Activated CD4-positive, alpha-beta memory T cell treated with anti-CD3 and anti-CD28 coated beads for 36 hours (primary cell): ENCODE measurements at regions not wholly inside any gene's neighbourhood (a gene's known extent, or its start where the extent isn't known, plus 50 kb on each side); places are given as distances from the start of the nearest gene placed in this dataset.
"Not testable (repeated sequence)": the region's sequence is repeated elsewhere in the genome, so short reads cannot be mapped to it uniquely, and the experiment has no call there.

Experiments used
- CTCF ChIA-PET: fragments of 350-600 bp; sonication (Branson Sonifier 250); formaldehyde crosslinking; loops from one replicate; lab custom pipeline; 2021; ENCODE audit warnings: antibody characterized with exemption, inconsistent platforms; lab: Charles Lee
- POLR2A ChIA-PET: fragments of 350-600 bp; sonication (Branson Sonifier 250); formaldehyde crosslinking; loops from one replicate; lab custom pipeline; 2021; ENCODE audit warnings: antibody characterized with exemption; lab: Charles Lee
- DNase-seq: peaks from one replicate; pipeline ENCODE4 v3.0.0-alpha.2; 2020
- H3K27ac Mint-ChIP-seq: one replicate; pipeline ENCODE4 v1.8.0; 2021; ENCODE audit warnings: mixed read lengths
- H3K27me3 Mint-ChIP-seq: one replicate; pipeline ENCODE4 v1.8.0; 2021; ENCODE audit warnings: mixed read lengths
- H3K36me3 Mint-ChIP-seq: one replicate; pipeline ENCODE4 v1.8.0; 2021; ENCODE audit warnings: mixed read lengths
- H3K4me1 Mint-ChIP-seq: one replicate; pipeline ENCODE4 v1.8.0; 2021; ENCODE audit warnings: low read depth, mixed read lengths
- H3K4me3 Mint-ChIP-seq: one replicate; pipeline ENCODE4 v1.8.0; 2021; ENCODE audit warnings: mild to moderate bottlenecking, mixed read lengths
- H3K9me3 Mint-ChIP-seq: one replicate; pipeline ENCODE4 v1.8.0; 2021; ENCODE audit warnings: mixed read lengths
- intact Hi-C: fragments of 100-400 bp; cut with micrococcal nuclease; formaldehyde crosslinking; loops from one replicate; pipeline ENCODE4 v1.15.1; 2023

DNA sequence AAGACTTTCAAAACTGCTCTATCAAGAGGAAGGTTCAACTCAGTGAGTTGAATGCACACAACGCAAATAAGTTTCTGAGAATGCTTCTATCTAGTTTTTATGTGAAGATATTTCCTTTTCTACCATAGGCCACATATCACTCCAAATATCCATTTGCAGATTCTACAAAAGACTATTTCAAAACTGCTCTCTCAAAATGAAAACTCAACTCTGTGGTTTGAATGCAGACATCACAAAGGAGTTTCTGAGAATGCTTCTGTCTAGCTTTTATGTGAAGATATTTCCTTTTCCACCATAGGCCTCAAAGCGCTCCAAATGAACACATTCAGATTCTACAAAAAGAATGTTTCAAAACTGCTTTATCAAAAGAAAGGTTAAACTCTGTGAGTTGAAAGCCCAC lies 1093.1 kb upstream of the DEFB115 start:
- H3K4me3 Mint-ChIP-seq, H3K27me3 Mint-ChIP-seq, H3K36me3 Mint-ChIP-seq, CTCF ChIA-PET, POLR2A ChIA-PET, intact Hi-C loops, H3K9me3 Mint-ChIP-seq, DNase-seq: not testable (repeated sequence)
- H3K4me1 Mint-ChIP-seq, result peaks cover 10% of the 10 kb centered on the region
- H3K27ac Mint-ChIP-seq, result peak overlapping the region; percentile 29

DNA sequence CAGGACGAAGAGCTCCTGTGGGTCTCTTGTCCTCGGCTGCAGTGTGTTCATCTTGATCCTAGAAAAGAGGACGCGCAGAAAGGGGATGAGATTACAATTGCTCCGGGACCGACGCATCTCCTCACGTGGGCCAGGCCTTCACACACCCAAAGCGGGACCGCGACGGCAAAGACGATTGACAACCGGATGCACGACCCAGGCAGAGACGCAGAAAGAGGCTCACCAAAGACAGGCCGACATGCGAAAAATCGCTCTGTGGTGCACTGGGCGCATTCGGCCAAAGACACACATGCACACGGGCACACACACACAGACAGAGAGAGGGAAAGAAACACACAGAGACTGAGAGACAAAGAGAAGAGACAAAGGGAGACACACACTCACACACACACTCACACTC lies 1089.9 kb upstream of the DEFB115 start:
- POLR2A ChIA-PET, result no interaction called here
- Mint-ChIP-seq H3K27me3 (no peaks in the 10 kb centered on the region), H3K9me3 (peaks cover 4% of the 10 kb centered on the region), H3K36me3 (peaks cover 3% of the 10 kb centered on the region), H3K27ac (no peak overlapping the region), H3K4me3 (no peak overlapping the region), H3K4me1 (peaks cover 10% of the 10 kb centered on the region)
- CTCF ChIA-PET, result no interaction called here
- DNase-seq, result no peak
- intact Hi-C loops, result no loop called here

DNA sequence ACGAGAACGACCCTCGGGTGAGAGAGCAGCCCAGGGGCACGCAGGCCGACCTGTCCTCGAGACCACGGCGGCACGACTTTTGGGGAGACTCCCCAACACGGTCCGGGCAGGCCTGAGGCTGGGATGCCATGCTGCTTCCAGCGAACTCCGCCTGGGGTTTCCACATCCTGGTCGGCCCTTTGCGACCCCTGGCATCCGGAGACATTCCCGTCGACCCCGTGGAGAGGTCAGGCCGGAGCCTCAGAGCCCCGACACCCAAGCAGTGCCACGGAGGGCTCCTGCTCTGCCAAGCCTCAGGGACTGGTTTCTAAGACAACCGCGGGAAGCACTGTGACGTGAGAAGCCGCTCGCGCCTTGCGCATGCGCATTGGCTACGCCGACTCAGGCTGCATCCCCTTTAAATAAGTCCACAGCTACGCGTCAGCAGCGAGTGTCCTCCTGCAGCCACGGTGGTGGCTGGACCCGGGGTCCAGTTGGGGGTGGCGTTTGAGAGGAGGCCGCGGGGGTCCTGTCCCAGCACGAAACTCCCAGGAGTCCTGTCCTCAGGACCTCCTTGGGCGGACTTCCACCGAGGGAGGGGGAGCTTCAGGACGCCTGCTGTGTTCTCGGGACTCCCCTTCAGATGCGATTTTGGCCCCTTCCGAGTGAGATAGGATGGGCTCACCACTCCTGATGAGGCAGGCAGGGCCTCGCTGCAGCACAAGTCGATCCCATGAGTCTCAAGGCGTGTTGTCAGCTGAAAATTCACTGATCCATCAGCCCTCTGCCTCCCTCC lies 1089.3 kb upstream of the DEFB115 start:
- intact Hi-C loops, result no loop called here
- Mint-ChIP-seq H3K36me3 (peaks cover 3% of the 10 kb centered on the region), H3K4me1 (peaks cover 10% of the 10 kb centered on the region), H3K27me3 (no peaks in the 10 kb centered on the region), H3K27ac (no peak overlapping the region), H3K9me3 (peaks cover 5% of the 10 kb centered on the region), H3K4me3 (no peak overlapping the region)
- POLR2A ChIA-PET, result no interaction called here
- DNase-seq, result peak; percentile 11
- CTCF ChIA-PET, result no interaction called here

DNA sequence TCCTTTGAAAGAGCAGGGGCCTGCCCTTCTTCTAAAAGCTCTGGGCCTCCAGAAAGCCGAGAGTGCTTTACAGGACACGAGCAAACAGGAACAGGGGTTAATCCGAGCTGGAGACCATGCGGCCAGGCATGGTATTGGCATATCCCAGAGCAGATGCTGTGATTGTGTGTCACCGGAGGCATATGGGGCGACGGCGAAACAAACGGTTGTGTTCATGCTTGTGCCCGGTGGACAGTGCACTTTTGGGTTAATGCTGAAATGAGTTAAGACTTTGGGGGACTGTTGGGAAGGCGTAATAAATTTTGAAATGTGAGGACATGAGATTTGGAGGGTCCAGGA lies 1088.7 kb upstream of the DEFB115 start:
- POLR2A ChIA-PET, result no interaction called here
- Mint-ChIP-seq H3K36me3 (peaks cover 3% of the 10 kb centered on the region), H3K27me3 (no peaks in the 10 kb centered on the region), H3K4me1 (peaks cover 10% of the 10 kb centered on the region), H3K27ac (no peak overlapping the region), H3K4me3 (no peak overlapping the region), H3K9me3 (peaks cover 6% of the 10 kb centered on the region)
- no peak for DNase-seq
- CTCF ChIA-PET, result no interaction called here
- intact Hi-C loops, result no loop called here

DNA sequence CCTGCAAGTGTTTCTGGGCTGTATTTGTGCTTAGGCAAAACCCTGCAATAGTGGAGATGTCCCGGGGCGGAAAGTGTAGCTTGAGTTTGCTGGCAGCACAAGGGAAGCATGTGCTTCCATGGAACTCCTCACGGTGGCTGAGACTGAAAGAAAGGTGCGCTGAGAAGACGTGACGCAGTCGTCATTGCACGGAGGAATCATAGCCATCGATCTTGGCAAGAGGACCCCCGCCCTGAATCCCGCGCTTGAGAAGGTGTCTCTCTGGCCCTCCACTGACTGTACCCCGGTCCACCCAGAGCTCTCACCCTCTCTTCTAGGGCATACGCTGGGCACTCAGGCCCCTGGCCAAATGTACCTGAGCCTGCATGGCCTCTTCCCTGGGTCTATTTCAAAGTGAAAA lies 1081.8 kb upstream of the DEFB115 start:
- ChIA-PET POLR2A (no interaction called here), CTCF (no interaction called here)
- intact Hi-C loops, result no loop called here
- DNase-seq, result no peak
- Mint-ChIP-seq H3K4me1 (no peaks in the 10 kb centered on the region), H3K27me3 (no peaks in the 10 kb centered on the region), H3K36me3 (no peaks in the 10 kb centered on the region), H3K27ac (no peak overlapping the region), H3K9me3 (peaks cover 2% of the 10 kb centered on the region), H3K4me3 (no peak overlapping the region)

DNA sequence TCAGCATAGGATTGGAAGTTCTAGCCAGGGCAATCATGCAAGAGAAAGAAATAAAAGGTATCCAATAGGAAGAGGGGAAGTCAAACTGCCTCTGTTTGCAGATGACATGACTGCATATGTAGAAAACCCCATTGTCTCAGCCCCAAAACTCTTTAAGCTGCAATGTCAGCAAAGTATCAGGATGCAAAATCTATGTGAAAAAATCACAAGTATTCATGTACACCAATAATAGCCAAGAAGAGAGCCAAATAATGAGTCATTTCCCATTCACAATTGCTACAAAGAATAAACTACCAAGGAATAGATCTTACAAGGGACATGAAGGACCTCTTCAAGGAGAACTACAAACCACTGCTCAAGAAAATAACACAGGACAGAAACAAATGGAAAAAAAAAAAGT lies 1074.3 kb upstream of the DEFB115 start:
- H3K9me3 Mint-ChIP-seq, DNase-seq, H3K27me3 Mint-ChIP-seq, CTCF ChIA-PET, H3K36me3 Mint-ChIP-seq, H3K4me3 Mint-ChIP-seq, intact Hi-C loops, POLR2A ChIA-PET, H3K27ac Mint-ChIP-seq, H3K4me1 Mint-ChIP-seq: not testable (repeated sequence)

DNA sequence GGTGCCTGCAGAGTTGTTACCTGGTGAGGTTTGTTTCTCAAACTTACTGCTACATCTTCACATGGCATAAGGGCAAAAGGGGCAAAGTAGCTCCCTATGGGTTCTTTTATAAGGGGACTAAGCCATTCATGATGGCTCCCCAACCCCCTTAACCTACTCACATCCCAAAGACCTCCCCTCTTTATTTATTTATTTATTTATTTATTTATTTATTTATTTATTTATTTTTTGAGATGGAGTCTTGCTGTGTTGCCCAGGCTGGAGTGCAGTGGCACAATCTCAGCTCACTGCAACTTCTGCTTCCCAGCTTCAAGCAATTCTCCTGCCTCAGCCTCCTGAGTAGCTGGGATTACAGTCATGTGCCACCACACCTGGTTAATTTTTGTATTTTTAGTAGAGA lies 1065.7 kb upstream of the DEFB115 start:
- H3K27ac Mint-ChIP-seq, intact Hi-C loops, DNase-seq, CTCF ChIA-PET, H3K4me1 Mint-ChIP-seq, H3K36me3 Mint-ChIP-seq, POLR2A ChIA-PET, H3K9me3 Mint-ChIP-seq, H3K27me3 Mint-ChIP-seq, H3K4me3 Mint-ChIP-seq: not testable (repeated sequence)

DNA sequence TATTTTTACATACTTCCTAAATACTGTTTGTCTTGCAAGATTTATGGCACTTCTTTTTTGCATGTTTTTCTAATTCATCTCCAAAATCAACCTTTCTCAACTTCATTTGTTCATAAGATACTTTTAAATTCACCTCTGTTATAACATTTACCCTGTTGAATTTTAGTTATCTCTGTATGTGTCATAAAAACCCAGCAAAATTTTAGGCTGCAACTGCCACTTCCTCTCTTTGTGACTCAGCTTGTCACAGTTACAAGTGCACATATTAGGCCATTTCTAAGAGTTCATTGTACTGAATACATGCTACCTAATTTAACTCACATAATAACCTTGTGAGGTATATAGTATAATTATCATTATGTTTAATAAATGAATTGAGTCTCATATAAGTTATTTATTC lies 1023.0 kb upstream of the DEFB115 start:
- H3K27me3 Mint-ChIP-seq, DNase-seq, H3K27ac Mint-ChIP-seq, H3K9me3 Mint-ChIP-seq, H3K4me1 Mint-ChIP-seq, POLR2A ChIA-PET, CTCF ChIA-PET, H3K4me3 Mint-ChIP-seq, H3K36me3 Mint-ChIP-seq, intact Hi-C loops: not testable (repeated sequence)

DNA sequence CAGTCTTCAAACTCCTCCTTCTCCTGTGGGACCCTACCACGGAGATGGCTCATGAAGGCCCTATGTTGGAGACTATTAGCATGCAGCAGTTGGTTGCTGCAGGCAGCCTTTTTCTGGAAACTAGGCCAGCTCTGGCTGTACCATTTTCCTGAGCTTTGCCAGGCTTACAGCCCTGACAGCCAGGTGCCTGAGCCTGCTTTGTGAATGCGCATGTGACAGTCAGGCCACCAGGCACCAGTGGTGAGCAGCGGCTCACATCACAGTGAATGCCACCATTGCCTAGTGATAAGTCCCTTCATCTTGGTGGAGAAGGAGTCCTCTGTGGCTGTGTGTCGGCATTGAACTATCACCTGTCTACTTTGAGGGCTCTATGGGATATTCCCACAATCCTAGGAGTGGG lies 982.4 kb upstream of the DEFB115 start:
- H3K36me3 Mint-ChIP-seq, intact Hi-C loops, H3K27ac Mint-ChIP-seq, H3K27me3 Mint-ChIP-seq, H3K4me3 Mint-ChIP-seq, POLR2A ChIA-PET, H3K9me3 Mint-ChIP-seq, DNase-seq, H3K4me1 Mint-ChIP-seq, CTCF ChIA-PET: not testable (repeated sequence)

DNA sequence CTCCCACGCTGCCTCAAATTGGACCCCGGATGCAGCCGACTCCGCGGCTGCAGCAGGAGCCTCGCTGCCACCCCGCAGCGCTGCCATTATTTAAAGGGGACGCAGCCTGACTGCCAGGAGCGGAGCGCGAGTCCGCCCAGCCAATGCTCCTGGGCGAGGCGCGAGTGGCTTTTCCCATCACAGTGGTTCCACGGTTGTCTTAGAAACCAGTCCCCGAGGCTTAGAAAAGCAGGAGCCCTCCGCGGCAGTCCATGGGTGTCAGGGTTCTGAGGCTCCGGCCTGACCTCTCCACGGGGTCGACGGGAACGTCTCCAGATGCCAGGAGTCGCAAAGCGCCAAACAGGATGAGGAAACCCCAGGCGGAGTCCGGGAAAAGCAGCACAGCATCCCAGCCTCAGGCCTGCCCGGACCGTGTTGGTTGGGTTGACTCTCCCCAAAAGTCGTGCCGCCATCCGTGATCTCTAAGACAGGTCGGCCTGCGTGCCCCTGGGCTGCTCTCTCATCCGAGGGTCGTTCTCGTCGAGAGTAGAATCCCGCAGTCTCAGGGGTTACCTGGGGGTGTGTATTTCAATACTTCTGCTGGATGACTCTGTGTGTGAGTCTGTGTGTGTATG lies 975.8 kb upstream of the DEFB115 start:
- H3K4me3 Mint-ChIP-seq, result no peak overlapping the region
- no peaks in the 10 kb centered on the region for H3K27me3 Mint-ChIP-seq
- DNase-seq, result no peak
- no peak overlapping the region for H3K27ac Mint-ChIP-seq
- POLR2A ChIA-PET, result no interaction called here
- intact Hi-C loops, result loop anchor here (5.0 kb wide), 1 partner anchor 96 kb away; no protein-coding TSS in a partner anchor
- CTCF ChIA-PET, result no interaction called here
- peaks cover 3% of the 10 kb centered on the region for H3K9me3 Mint-ChIP-seq
- H3K36me3 Mint-ChIP-seq, result peaks cover 2% of the 10 kb centered on the region
- peaks cover 16% of the 10 kb centered on the region for H3K4me1 Mint-ChIP-seq

DNA sequence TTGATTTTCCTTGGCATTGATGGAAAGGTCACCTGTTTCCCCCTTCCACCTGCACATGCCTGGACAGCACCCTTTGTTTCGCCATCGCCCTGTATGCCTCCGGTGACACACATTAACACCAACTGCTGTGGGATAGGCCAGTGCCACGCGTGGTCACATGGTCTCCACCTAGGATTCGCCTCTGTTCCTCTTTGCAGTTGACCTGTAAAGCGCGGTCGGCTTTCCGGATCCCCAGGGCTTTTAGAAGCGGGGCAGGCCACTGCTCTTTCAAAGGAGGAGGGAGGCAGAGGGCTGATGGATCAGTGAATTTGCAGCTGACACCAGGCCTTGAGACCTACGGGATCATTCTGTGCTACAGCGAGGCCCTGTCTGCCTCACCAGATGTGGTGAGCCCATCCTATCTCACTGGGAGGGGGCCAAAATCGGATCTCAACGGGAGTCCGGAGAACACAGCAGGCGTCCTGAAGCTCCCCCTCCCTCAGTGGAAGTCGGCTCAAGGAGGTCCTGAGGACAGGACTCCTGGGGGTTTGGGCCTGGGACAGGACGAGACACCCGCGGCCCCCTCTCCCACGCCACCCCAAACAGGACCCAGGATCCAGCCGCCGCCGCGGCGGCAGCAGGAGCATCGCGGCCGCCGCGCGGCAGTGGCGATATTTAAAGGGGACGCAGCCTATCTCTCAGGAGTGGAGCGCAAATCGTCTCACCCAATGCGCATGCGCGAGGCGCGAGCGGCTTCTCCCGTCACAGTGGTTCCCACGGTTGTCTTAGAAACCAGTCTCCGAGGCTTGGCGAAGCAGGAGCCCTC lies 973.8 kb upstream of the DEFB115 start:
- H3K4me3 Mint-ChIP-seq, result peak overlapping the region; percentile 73
- peak overlapping the region; percentile 54 for H3K27ac Mint-ChIP-seq
- POLR2A ChIA-PET, H3K27me3 Mint-ChIP-seq, H3K36me3 Mint-ChIP-seq, CTCF ChIA-PET, H3K9me3 Mint-ChIP-seq: not testable (repeated sequence)
- peak; percentile 83 for DNase-seq
- intact Hi-C loops, result loop anchor here (5.0 kb wide), 1 partner anchor 94 kb away; no protein-coding TSS in a partner anchor
- H3K4me1 Mint-ChIP-seq, result peaks cover 10% of the 10 kb centered on the region

DNA sequence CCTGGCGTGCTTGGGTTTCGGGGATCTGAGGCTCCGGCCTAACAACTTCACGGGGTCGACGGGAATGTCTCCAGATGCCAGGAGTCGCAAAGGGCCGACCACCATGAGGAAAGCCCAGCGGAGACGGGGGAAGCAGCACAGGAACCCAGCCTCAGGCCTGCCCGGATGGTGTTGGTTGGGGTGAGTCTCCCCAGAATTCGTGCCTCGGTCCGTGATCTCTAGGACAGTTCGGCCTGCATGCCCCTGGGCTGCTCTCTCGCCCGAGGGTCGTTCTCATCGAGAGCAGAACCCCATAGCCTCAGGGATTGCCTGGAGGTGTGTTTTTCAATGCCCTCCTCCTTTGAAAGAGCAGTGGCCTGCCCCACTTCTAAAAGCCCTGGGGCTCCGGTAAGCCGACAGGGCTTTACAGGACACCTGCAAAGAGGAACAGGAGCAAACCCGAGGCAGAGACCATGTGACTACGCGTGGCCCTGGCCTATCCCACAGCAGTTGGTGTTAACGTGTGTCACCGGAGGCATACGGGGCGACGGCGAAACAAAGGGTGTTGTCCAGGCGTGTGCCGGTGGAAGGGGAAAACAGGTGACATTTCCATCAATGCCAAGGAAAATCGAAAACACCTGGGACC lies 973.1 kb upstream of the DEFB115 start:
- ChIA-PET POLR2A (no interaction called here), CTCF (no interaction called here)
- peaks cover 3% of the 10 kb centered on the region for H3K9me3 Mint-ChIP-seq
- H3K27ac Mint-ChIP-seq, result peak overlapping the region; percentile 28
- peak overlapping the region; percentile 73 for H3K4me3 Mint-ChIP-seq
- H3K36me3 Mint-ChIP-seq, result peaks cover 2% of the 10 kb centered on the region
- H3K27me3 Mint-ChIP-seq, result no peaks in the 10 kb centered on the region
- intact Hi-C loops, result loop anchor here (5.0 kb wide), 1 partner anchor 93 kb away; no protein-coding TSS in a partner anchor
- H3K4me1 Mint-ChIP-seq, result peaks cover 15% of the 10 kb centered on the region
- no peak for DNase-seq
